ENCODE measurements at regions not wholly inside any gene's neighbourhood (a gene's known extent, or its start where the extent isn't known, plus 50 kb on each side); places are given as distances from the start of the nearest gene placed in this dataset.

GRCh38 chr19:56933014-56933705 lies 92.6 kb upstream of the PEG3 start:
- TF ChIP-seq, protein P1, sequence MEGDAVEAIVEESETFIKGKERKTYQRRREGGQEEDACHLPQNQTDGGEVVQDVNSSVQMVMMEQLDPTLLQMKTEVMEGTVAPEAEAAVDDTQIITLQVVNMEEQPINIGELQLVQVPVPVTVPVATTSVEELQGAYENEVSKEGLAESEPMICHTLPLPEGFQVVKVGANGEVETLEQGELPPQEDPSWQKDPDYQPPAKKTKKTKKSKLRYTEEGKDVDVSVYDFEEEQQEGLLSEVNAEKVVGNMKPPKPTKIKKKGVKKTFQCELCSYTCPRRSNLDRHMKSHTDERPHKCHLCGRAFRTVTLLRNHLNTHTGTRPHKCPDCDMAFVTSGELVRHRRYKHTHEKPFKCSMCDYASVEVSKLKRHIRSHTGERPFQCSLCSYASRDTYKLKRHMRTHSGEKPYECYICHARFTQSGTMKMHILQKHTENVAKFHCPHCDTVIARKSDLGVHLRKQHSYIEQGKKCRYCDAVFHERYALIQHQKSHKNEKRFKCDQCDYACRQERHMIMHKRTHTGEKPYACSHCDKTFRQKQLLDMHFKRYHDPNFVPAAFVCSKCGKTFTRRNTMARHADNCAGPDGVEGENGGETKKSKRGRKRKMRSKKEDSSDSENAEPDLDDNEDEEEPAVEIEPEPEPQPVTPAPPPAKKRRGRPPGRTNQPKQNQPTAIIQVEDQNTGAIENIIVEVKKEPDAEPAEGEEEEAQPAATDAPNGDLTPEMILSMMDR (IDR thresholded peaks at IDR 0.05; ENCODE audit: insufficient read depth in 1 of 2, low read depth in 1 of 2, low read length in 1 of 2, severe bottlenecking in 1 of 2, unreplicated experiment in 1 of 2), result no peak
- ChIA-PET CTCF (no interaction called here), POLR2A (no interaction called here)
- H3K27me3 ChIP-seq (replicated peaks; ENCODE audit: control insufficient read depth, insufficient read depth, low read length), result no peaks in the 10 kb centered on the region
- no peak overlapping the region for H3K4me3 Mint-ChIP-seq (ENCODE audit: unreplicated experiment)
- H3K4me1 Mint-ChIP-seq (ENCODE audit: low read depth, unreplicated experiment), result no peaks in the 10 kb centered on the region
- no peaks in the 10 kb centered on the region for H3K4me1 ChIP-seq
- no peaks in the 10 kb centered on the region for H3K36me3 Mint-ChIP-seq (ENCODE audit: insufficient read depth, unreplicated experiment)
- no peaks in the 10 kb centered on the region for H3K36me3 ChIP-seq (ENCODE audit: control insufficient read depth, insufficient read depth, low read length)
- no peak overlapping the region for H3K27ac Mint-ChIP-seq (ENCODE audit: unreplicated experiment)
- H3K27me3 Mint-ChIP-seq (ENCODE audit: insufficient read depth, unreplicated experiment), result no peaks in the 10 kb centered on the region
- peaks cover 40% of the 10 kb centered on the region for H3K9me3 Mint-ChIP-seq (ENCODE audit: unreplicated experiment)
- no TSS peak for BruUV-seq (replicated peaks)
- DNase-seq, result no peak
- intact Hi-C loops (cut with micrococcal nuclease; ENCODE audit: unreplicated experiment), result no loop called here
- no peak overlapping the region for H3K4me3 ChIP-seq (ENCODE audit: low read depth, low read length)
- peaks cover 4% of the 10 kb centered on the region; the same call in 1 of the 2 replicates for H3K9me3 ChIP-seq

GRCh38 chr19:56934438-56935090 lies 94.0 kb upstream of the PEG3 start:
- H3K9me3 Mint-ChIP-seq (ENCODE audit: unreplicated experiment), result peaks cover 40% of the 10 kb centered on the region

DNA sequence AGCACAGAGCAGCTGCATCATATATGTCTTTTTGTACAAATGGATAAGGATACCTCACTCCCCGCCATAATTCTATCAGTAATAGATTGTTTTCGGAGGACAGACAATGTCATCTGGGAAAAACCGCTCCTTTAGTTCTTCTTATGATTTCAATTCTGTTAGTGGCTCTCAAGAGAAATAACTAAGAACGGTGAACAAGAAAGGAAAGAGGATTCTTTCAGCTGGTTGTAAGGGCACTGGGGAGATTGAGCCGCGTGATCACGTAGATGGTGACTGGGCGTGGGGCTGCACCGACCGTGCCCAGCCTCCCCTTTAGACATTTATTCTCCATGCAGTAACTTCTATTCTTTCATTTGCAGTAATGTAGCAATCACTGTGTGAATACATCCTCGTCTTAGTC lies 99.4 kb upstream of the PEG3 start:
- BruUV-seq (replicated peaks), result no TSS peak
- no peak overlapping the region for H3K4me3 Mint-ChIP-seq (ENCODE audit: unreplicated experiment)
- Histone ChIP-seq H3K9me3 (peaks cover 5% of the 10 kb centered on the region), H3K4me1 (no peaks in the 10 kb centered on the region), H3K4me3 (ENCODE audit: low read depth, low read length) (no peak overlapping the region), H3K27me3 (replicated peaks; ENCODE audit: control insufficient read depth, insufficient read depth, low read length) (no peaks in the 10 kb centered on the region), H3K36me3 (ENCODE audit: control insufficient read depth, insufficient read depth, low read length) (no peaks in the 10 kb centered on the region)
- POLR2A ChIA-PET, result no interaction called here
- H3K36me3 Mint-ChIP-seq (ENCODE audit: insufficient read depth, unreplicated experiment), result peaks cover 11% of the 10 kb centered on the region
- H3K4me1 Mint-ChIP-seq (ENCODE audit: low read depth, unreplicated experiment), result no peaks in the 10 kb centered on the region
- peaks cover 51% of the 10 kb centered on the region for H3K9me3 Mint-ChIP-seq (ENCODE audit: unreplicated experiment)
- H3K27me3 Mint-ChIP-seq (ENCODE audit: insufficient read depth, unreplicated experiment), result no peaks in the 10 kb centered on the region
- DNase-seq, result no peak
- TF ChIP-seq, protein P1 (IDR thresholded peaks at IDR 0.05; ENCODE audit: insufficient read depth in 1 of 2, low read depth in 1 of 2, low read length in 1 of 2, severe bottlenecking in 1 of 2, unreplicated experiment in 1 of 2), result no peak
- intact Hi-C loops (cut with micrococcal nuclease; ENCODE audit: unreplicated experiment), result no loop called here
- CTCF ChIA-PET, result no interaction called here
- no peak overlapping the region for H3K27ac Mint-ChIP-seq (ENCODE audit: unreplicated experiment)

More at GRCh38 chr19:56934438-56935090, 94.0 kb upstream of the PEG3 start:
- H3K27me3 Mint-ChIP-seq (ENCODE audit: insufficient read depth, unreplicated experiment), result no peaks in the 10 kb centered on the region
- H3K4me3 Mint-ChIP-seq (ENCODE audit: unreplicated experiment), result no peak overlapping the region
- BruUV-seq (replicated peaks), result no TSS peak
- CTCF ChIA-PET, result no interaction called here
- H3K4me1 ChIP-seq, result no peaks in the 10 kb centered on the region
- no peaks in the 10 kb centered on the region for H3K36me3 Mint-ChIP-seq (ENCODE audit: insufficient read depth, unreplicated experiment)
- intact Hi-C loops (cut with micrococcal nuclease; ENCODE audit: unreplicated experiment), result no loop called here
- H3K36me3 ChIP-seq (ENCODE audit: control insufficient read depth, insufficient read depth, low read length), result no peaks in the 10 kb centered on the region
- POLR2A ChIA-PET, result no interaction called here
- TF ChIP-seq, protein P1 (IDR thresholded peaks at IDR 0.05; ENCODE audit: insufficient read depth in 1 of 2, low read depth in 1 of 2, low read length in 1 of 2, severe bottlenecking in 1 of 2, unreplicated experiment in 1 of 2), result no peak
- no peaks in the 10 kb centered on the region for H3K4me1 Mint-ChIP-seq (ENCODE audit: low read depth, unreplicated experiment)
- no peak overlapping the region for H3K27ac Mint-ChIP-seq (ENCODE audit: unreplicated experiment)
- no peak for DNase-seq
- no peaks in the 10 kb centered on the region for H3K27me3 ChIP-seq (replicated peaks; ENCODE audit: control insufficient read depth, insufficient read depth, low read length)
- no peak overlapping the region for H3K4me3 ChIP-seq (ENCODE audit: low read depth, low read length)
- no peaks in the 10 kb centered on the region for H3K9me3 ChIP-seq
